Cardiac fibroblast (primary cell): ENCODE measurements at regions not wholly inside any gene's neighbourhood (a gene's known extent, or its start where the extent isn't known, plus 50 kb on each side); places are given as distances from the start of the nearest gene placed in this dataset.
"Not testable (repeated sequence)": the region's sequence is repeated elsewhere in the genome, so short reads cannot be mapped to it uniquely, and the experiment has no call there.

Experiments used
- DNase-seq, 2 donors: peaks; one replicate each; pipeline versions ENCODE4 v3.0.0 to v3.0.0-alpha.2; 2010; ENCODE audit warnings: low read depth in 2 of 2
- H3K4me3 ChIP-seq, 2 donors: replicated peaks in 1 of 2; 1 replicate in 1 of 2; 2 replicates in 1 of 2; pipeline ENCODE4 v1.5.1; 2011; ENCODE audit warnings: low read depth in 2 of 2, low read length in 2 of 2, mild to moderate bottlenecking in 2 of 2, moderate library complexity in 1 of 2
- CTCF ChIP-seq: IDR thresholded peaks from one replicate; pipeline ENCODE4 v1.5.1; 2011; ENCODE audit warnings: low read depth, mild to moderate bottlenecking, low read length, inconsistent platforms

DNA sequence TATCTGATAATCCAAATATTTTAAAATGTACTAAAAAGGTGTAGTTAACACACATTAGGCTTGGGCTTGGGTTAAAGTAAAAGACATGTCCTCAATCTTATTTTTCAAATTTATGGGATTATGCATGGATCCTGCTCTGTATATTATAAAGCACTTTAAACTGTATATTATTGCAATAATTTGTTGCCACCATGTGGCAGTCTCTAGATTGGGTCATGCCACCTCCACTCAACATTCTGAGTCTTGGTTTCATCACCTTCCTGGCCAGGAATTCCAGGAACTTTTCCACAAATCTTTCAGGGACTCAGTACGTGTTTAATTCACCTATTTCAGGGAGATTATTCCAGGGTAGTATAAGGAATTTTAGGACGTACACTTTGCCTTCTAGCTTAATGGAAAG is 695.5 kb downstream of the FAM181B start:
- TF ChIP-seq CTCF = no peak
- DNase-seq = no peak
- H3K4me3 ChIP-seq = no peak overlapping the region

- TF ChIP-seq CTCF = no peak
- no peak overlapping the region for H3K4me3 ChIP-seq
- DNase-seq = no peak
These were observed 699.1 kb downstream of the FAM181B start for GRCh38 chr11:82034527-82034926.

GRCh38 chr11:82027335-82027734 is 706.3 kb downstream of the FAM181B start:
- not testable (repeated sequence) for DNase-seq

GRCh38 chr11:82024760-82025159 is 708.9 kb downstream of the FAM181B start:
- no peak overlapping the region for H3K4me3 ChIP-seq
- DNase-seq = no peak
- no peak for TF ChIP-seq CTCF

More at GRCh38 chr11:82027335-82027734, 706.3 kb downstream of the FAM181B start:
- not testable (repeated sequence) for H3K4me3 ChIP-seq

- TF ChIP-seq CTCF = no peak
- no peak for DNase-seq
- H3K4me3 ChIP-seq = no peak overlapping the region
These were observed 721.4 kb downstream of the FAM181B start for GRCh38 chr11:82012276-82012675.

DNA sequence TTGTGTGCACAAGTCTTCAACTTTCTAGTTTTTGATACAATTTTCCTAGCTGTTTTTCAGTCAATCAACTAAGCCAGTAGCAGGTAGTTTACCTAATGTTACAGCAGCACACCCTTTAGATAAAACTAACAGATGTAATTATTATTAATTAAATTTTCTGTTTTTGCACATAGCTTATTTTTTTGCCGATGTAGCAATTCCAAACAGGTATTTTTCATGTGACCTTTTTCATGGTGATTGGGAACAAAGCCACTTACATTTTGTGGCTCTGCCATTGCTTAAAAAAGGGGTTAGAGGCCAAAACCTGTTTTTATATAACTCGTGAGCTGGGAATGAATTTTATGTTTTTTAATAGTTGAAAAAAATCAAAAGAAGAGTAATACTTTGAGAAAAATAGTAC is 724.5 kb downstream of the FAM181B start:
- no peak overlapping the region for H3K4me3 ChIP-seq
- no peak for DNase-seq
- TF ChIP-seq CTCF = no peak

- no peak for TF ChIP-seq CTCF
These were observed 726.1 kb downstream of the FAM181B start for GRCh38 chr11:82007521-82007920.

More at GRCh38 chr11:82007521-82007920, 726.1 kb downstream of the FAM181B start:
- peak in 1 of 2 donors; percentile 4 for DNase-seq
- H3K4me3 ChIP-seq = no peak overlapping the region
